Cardiac muscle cell (in vitro differentiated cells and primary cell): ENCODE measurements at regions not wholly inside any gene's neighbourhood (a gene's known extent, or its start where the extent isn't known, plus 50 kb on each side); places are given as distances from the start of the nearest gene placed in this dataset.
"Not testable (repeated sequence)": the region's sequence is repeated elsewhere in the genome, so short reads cannot be mapped to it uniquely, and the experiment has no call there.

Source experiments
- DNase-seq, 2 donors: peaks; one replicate each; pipeline versions ENCODE4 v3.0.0 to v3.0.0-alpha.2; 2010 to 2017; ENCODE audit warnings: low read depth in 1 of 2, low spot score in 1 of 2
- H3K27ac ChIP-seq: fragments of 200-600 bp; sonication (generic); 2 replicates; pipeline ENCODE4 v1.5.1; 2016
- H3K27me3 ChIP-seq: fragments of 200-600 bp; sonication (generic); 2 replicates; pipeline ENCODE4 v1.6.0; 2016; ENCODE audit warnings: control low read depth
- H3K36me3 ChIP-seq: fragments of 200-600 bp; sonication (generic); 2 replicates; pipeline ENCODE4 v1.5.1; 2016; ENCODE audit warnings: control low read depth
- H3K4me1 ChIP-seq: fragments of 200-600 bp; sonication (generic); 2 replicates; pipeline ENCODE4 v1.8.1; 2017; ENCODE audit warnings: low read depth, mild to moderate bottlenecking, mixed run types
- H3K4me3 ChIP-seq: fragments of 200-600 bp; sonication (generic); 2 replicates; pipeline ENCODE4 v1.5.1; 2016; ENCODE audit warnings: mild to moderate bottlenecking
- H3K9me3 ChIP-seq: fragments of 200-600 bp; sonication (generic); 2 replicates; pipeline ENCODE4 v1.5.1; 2017; ENCODE audit warnings: low read depth, mild to moderate bottlenecking, control low read depth
- CTCF ChIP-seq: IDR thresholded peaks from 2 replicates; pipeline ENCODE4 v1.5.1; 2012; ENCODE audit warnings: low read depth, mild to moderate bottlenecking, low read length

- H3K4me1 ChIP-seq: no peaks in the 10 kb centered on the region
- no peak overlapping the region for H3K4me3 ChIP-seq
- peak in 1 of 2 donors; percentile 9 for DNase-seq
- TF ChIP-seq CTCF: no peak
- H3K27ac ChIP-seq: no peak overlapping the region
- H3K27me3 ChIP-seq: no peaks in the 10 kb centered on the region
- no peaks in the 10 kb centered on the region for H3K36me3 ChIP-seq
- no peaks in the 10 kb centered on the region for H3K9me3 ChIP-seq
These were observed 184.2 kb upstream of the TMEM196 start for GRCh38 chr7:19957664-19958063.

GRCh38 chr7:19954166-19954565 is 180.7 kb upstream of the TMEM196 start:
- H3K9me3 ChIP-seq, H3K27me3 ChIP-seq, H3K4me1 ChIP-seq, H3K36me3 ChIP-seq, H3K4me3 ChIP-seq, DNase-seq, H3K27ac ChIP-seq: not testable (repeated sequence)

- not testable (repeated sequence) for H3K36me3 ChIP-seq, H3K4me3 ChIP-seq, H3K4me1 ChIP-seq, H3K27ac ChIP-seq, H3K9me3 ChIP-seq, DNase-seq, H3K27me3 ChIP-seq
These were observed 180.0 kb upstream of the TMEM196 start for GRCh38 chr7:19953411-19953810.

DNA sequence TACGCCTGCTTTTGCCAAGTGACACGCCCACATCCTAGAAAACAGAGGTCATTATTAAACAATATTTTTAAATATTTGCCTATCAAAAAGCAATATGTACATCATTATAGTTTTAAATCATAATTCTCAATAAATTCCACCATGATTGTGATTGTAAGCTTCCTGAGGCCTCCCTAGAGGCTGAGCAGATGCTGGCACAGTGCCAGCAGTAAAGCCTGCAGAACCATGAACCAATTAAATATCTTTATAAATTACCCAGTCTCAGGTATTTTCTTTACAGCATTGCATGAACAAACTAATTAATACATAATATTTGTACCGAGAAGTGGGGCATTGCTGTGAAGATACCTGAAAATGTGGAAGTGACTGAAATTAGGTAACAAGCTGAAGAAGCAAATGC is 174.7 kb upstream of the TMEM196 start:
- H3K4me1 ChIP-seq: no peaks in the 10 kb centered on the region
- H3K27me3 ChIP-seq: no peaks in the 10 kb centered on the region
- H3K27ac ChIP-seq: no peak overlapping the region
- TF ChIP-seq CTCF: no peak
- no peak overlapping the region for H3K4me3 ChIP-seq
- H3K9me3 ChIP-seq: no peaks in the 10 kb centered on the region
- no peak for DNase-seq
- H3K36me3 ChIP-seq: no peaks in the 10 kb centered on the region

DNA sequence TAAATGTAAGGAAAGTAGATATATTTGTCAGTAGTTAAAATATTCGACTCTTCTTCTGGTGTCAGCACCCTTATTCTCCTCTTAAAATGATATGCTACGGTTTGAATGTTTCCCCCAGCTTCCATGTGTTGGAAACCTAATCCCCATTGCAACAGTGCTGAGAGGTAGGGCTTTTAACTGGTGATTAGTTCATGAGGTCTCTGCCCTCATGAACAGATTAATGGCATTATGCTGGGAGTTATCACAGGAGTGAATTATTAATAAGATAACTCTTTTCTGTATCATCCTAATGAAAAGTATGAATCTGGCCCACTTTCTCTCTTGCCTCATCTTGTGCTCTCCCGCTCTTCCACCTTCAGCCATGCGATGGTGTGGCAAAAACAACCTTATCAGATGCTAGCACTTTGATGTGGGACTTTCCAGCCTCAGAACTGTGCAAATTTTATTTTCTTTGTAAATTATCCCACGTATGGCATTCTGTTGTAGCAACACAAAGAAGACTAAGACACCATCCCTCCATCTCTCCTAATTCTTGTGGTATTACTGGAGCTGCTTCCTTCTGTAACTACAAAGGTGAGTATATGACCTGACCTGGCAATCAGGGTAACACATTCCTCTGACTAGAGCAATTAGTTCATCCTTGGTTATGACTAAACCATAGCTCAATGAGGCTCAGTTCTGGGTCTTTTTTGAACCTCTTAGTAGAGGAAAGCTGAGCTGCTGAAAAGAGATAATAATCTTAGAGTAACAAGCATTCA is 171.1 kb upstream of the TMEM196 start:
- TF ChIP-seq CTCF: no peak
- no peaks in the 10 kb centered on the region for H3K4me1 ChIP-seq
- DNase-seq: no peak
- H3K9me3 ChIP-seq: no peaks in the 10 kb centered on the region
- H3K27ac ChIP-seq: no peak overlapping the region
- no peaks in the 10 kb centered on the region for H3K36me3 ChIP-seq
- H3K27me3 ChIP-seq: no peaks in the 10 kb centered on the region
- no peak overlapping the region for H3K4me3 ChIP-seq

- DNase-seq: peak in 1 of 2 donors; percentile 46
These were observed 166.3 kb upstream of the TMEM196 start for GRCh38 chr7:19939746-19940145.

More at GRCh38 chr7:19939746-19940145, 166.3 kb upstream of the TMEM196 start:
- H3K27me3 ChIP-seq: no peaks in the 10 kb centered on the region
- no peaks in the 10 kb centered on the region for H3K4me1 ChIP-seq
- no peak for TF ChIP-seq CTCF
- H3K36me3 ChIP-seq: no peaks in the 10 kb centered on the region
- no peak overlapping the region for H3K4me3 ChIP-seq
- no peak overlapping the region for H3K27ac ChIP-seq
- no peaks in the 10 kb centered on the region for H3K9me3 ChIP-seq
